GM12872 (cell line): ENCODE measurements at regions not wholly inside any gene's neighbourhood (a gene's known extent, or its start where the extent isn't known, plus 50 kb on each side); places are given as distances from the start of the nearest gene placed in this dataset.

Experiments used
- TF ChIP-seq, protein P1 (sequence below): IDR thresholded peaks from 3 replicates; pipeline ENCODE4 v1.5.1; 2011; ENCODE audit warnings: low read depth, mild to moderate bottlenecking, low read length, moderate library complexity; ENCODE audit not compliant: insufficient read depth

DNA sequence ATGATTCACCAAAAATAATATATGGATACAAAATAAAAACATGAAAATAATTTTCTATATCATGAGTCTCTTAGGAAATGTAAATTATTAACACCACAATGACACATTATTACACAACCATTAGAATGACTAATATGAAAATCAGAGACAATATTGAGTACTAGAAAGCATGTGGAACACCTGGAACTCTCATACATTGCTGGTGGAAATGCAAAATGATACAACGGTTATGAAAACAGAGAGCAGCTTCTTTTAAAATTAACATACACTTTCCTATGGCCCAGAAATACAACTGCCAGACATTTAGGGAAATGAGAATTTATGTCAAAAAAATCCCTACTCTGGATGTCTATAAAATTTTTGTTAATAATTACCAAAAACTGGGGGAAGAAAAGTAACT, 853.3 kb upstream of the MAN1A1 start:
- TF ChIP-seq, protein P1, sequence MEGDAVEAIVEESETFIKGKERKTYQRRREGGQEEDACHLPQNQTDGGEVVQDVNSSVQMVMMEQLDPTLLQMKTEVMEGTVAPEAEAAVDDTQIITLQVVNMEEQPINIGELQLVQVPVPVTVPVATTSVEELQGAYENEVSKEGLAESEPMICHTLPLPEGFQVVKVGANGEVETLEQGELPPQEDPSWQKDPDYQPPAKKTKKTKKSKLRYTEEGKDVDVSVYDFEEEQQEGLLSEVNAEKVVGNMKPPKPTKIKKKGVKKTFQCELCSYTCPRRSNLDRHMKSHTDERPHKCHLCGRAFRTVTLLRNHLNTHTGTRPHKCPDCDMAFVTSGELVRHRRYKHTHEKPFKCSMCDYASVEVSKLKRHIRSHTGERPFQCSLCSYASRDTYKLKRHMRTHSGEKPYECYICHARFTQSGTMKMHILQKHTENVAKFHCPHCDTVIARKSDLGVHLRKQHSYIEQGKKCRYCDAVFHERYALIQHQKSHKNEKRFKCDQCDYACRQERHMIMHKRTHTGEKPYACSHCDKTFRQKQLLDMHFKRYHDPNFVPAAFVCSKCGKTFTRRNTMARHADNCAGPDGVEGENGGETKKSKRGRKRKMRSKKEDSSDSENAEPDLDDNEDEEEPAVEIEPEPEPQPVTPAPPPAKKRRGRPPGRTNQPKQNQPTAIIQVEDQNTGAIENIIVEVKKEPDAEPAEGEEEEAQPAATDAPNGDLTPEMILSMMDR = no peak

- TF ChIP-seq, protein P1 = no peak
Observed at GRCh38 chr6:120200853-120201252, 851.3 kb upstream of the MAN1A1 start.

- TF ChIP-seq, protein P1 = no peak
Observed at GRCh38 chr6:120198033-120198432, 848.5 kb upstream of the MAN1A1 start.

GRCh38 chr6:120186080-120186479, 836.5 kb upstream of the MAN1A1 start:
- TF ChIP-seq, protein P1 = no peak

DNA sequence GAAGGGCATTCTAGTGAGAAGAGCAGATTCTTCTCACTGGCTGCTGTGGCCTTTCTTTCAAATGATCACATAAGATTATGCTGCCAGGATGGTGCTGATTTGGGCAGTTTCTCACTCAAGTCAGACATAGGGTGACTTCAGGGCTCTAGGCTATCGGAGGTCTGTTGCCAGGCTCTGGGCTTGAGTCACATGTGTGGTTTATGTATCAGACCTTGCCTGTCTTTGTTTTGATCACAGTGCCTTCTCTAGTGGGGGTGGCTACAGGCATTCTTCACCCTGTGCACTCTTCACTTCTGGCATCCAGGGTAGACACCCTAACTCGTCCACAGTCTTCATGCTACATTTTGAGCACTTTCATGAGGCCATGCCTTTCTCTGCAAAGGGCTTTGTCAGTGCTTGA, 823.7 kb upstream of the MAN1A1 start:
- TF ChIP-seq, protein P1 = no peak

DNA sequence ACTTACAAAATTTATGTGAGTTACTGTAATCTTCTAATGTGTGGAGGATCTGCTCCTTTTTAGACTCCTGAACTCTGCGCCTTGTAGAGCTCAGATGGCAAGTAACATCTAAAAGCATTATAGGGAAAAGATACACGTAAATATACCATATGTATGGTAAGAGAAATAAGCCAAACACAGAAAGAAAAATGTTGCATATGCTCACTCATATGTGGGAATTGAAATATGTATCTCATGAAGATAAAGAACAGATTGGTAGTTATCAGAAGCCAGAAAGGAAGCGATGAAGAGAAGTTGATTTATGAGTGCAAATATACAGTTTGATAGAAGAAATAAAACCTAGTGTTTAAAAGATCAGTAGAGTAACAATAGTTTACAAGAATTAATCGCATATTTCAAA, 815.0 kb upstream of the MAN1A1 start:
- TF ChIP-seq, protein P1 = no peak

DNA sequence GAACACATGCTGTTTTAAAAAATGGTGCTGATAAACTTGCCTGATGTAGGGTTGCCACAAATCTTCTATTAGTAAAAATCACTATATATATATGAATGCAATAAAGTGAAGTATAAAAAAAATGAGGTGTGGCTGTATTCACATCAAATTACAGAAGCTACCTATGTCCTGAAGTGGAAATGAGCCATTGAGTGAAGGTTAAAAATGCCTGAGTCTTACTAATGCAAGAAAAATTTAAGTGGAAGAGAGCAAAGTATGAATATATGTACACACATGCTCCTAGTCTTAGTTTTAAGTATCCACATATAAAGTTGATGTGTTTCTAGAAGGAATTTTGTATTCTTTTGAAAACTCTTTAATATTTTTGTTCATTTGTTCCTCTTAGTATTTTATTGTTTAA, 808.3 kb upstream of the MAN1A1 start:
- TF ChIP-seq, protein P1 = no peak
